GM18870 (cell line): ENCODE measurements at regions not wholly inside any gene's neighbourhood (a gene's known extent, or its start where the extent isn't known, plus 50 kb on each side); places are given as distances from the start of the nearest gene placed in this dataset.

Source experiments
- ATAC-seq: cut with Tn5 transposase; IDR thresholded peaks from one replicate; pipeline ENCODE4 v1.9.1; 2021; ENCODE audit warnings: moderate library complexity; ENCODE audit not compliant: unreplicated experiment

GRCh38 chr7:24341691-24342413, 57.9 kb downstream of the NPY start:
- no peak for ATAC-seq

GRCh38 chr7:24343614-24344013, 59.6 kb downstream of the NPY start:
- no peak for ATAC-seq

- ATAC-seq: no peak
These were observed 62.1 kb downstream of the NPY start for GRCh38 chr7:24346129-24346528.

- no peak for ATAC-seq
These were observed 62.7 kb downstream of the NPY start for GRCh38 chr7:24346716-24347115.

- no peak for ATAC-seq
These were observed 65.3 kb downstream of the NPY start for GRCh38 chr7:24349339-24349738.

- ATAC-seq: no peak
These were observed 70.5 kb downstream of the NPY start for GRCh38 chr7:24354456-24354855.

- ATAC-seq: no peak
These were observed 72.9 kb downstream of the NPY start for GRCh38 chr7:24356718-24357386.

- ATAC-seq: no peak
These were observed 77.0 kb downstream of the NPY start for GRCh38 chr7:24361001-24361400.

GRCh38 chr7:24365606-24366005, 81.6 kb downstream of the NPY start:
- no peak for ATAC-seq

GRCh38 chr7:24366876-24367275, 82.9 kb downstream of the NPY start:
- no peak for ATAC-seq

- ATAC-seq: no peak
These were observed 84.2 kb downstream of the NPY start for GRCh38 chr7:24368161-24368560.

GRCh38 chr7:24370541-24370940, 86.6 kb downstream of the NPY start:
- no peak for ATAC-seq

GRCh38 chr7:24372961-24373955, 89.3 kb downstream of the NPY start:
- no peak for ATAC-seq

- no peak for ATAC-seq
These were observed 95.1 kb downstream of the NPY start for GRCh38 chr7:24378871-24379616.

- peak; percentile 57 for ATAC-seq
These were observed 98.0 kb downstream of the NPY start for GRCh38 chr7:24381894-24382505.

- ATAC-seq: no peak
These were observed 99.1 kb downstream of the NPY start for GRCh38 chr7:24383055-24383454.

GRCh38 chr7:24384362-24385030, 100.5 kb downstream of the NPY start:
- peak; percentile 78 for ATAC-seq

- no peak for ATAC-seq
These were observed 104.2 kb downstream of the NPY start for GRCh38 chr7:24388212-24388611.

GRCh38 chr7:24390376-24391157, 106.6 kb downstream of the NPY start:
- ATAC-seq: no peak
